ENCODE measurements at regions not wholly inside any gene's neighbourhood (a gene's known extent, or its start where the extent isn't known, plus 50 kb on each side); places are given as distances from the start of the nearest gene placed in this dataset.

DNA sequence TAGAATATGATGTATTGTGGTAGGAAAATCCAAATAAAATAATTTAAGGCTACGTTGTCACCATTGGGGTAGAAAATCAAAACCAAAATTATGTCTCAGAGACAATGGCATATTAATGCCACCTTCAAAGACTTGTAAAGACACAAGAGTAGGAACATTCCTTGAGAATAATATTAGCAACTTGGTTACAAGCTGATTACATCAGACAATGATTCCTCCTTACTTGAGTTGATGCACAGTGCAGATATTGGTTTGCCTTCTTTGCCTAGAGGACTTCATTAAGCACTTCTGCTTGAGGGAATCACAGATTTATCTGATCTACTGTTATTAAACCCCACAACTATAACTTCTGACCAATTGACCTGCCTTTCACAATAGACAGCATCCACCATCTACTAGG lies 500.2 kb downstream of the CDH9 start:
- TF ChIP-seq, protein P1, sequence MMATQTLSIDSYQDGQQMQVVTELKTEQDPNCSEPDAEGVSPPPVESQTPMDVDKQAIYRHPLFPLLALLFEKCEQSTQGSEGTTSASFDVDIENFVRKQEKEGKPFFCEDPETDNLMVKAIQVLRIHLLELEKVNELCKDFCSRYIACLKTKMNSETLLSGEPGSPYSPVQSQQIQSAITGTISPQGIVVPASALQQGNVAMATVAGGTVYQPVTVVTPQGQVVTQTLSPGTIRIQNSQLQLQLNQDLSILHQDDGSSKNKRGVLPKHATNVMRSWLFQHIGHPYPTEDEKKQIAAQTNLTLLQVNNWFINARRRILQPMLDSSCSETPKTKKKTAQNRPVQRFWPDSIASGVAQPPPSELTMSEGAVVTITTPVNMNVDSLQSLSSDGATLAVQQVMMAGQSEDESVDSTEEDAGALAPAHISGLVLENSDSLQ (IDR thresholded peaks at IDR 0.05), result no peak
- TF ChIP-seq LEF1 (IDR thresholded peaks at IDR 0.05; ENCODE audit: borderline replicate concordance) (no peak), SP1 (IDR thresholded peaks at IDR 0.05) (no peak), CTBP1 (IDR thresholded peaks at IDR 0.05; ENCODE audit: borderline replicate concordance) (no peak), ARNT (IDR thresholded peaks at IDR 0.05) (no peak), L3MBTL2 (conservative IDR thresholded peaks at IDR 0.05) (no peak), BHLHE40 (IDR thresholded peaks at IDR 0.05; ENCODE audit: borderline replicate concordance) (no peak), TARDBP (IDR thresholded peaks at IDR 0.05) (no peak), FOXA1 (IDR thresholded peaks at IDR 0.05) (no peak), ELF4 (IDR thresholded peaks at IDR 0.05) (no peak), FOXK2 (IDR thresholded peaks at IDR 0.05) (no peak), HDGF (IDR thresholded peaks at IDR 0.05; ENCODE audit: borderline replicate concordance) (no peak)

Measured in HEK293T (cell line).